ENCODE measurements at regions not wholly inside any gene's neighbourhood (a gene's known extent, or its start where the extent isn't known, plus 50 kb on each side); places are given as distances from the start of the nearest gene placed in this dataset.

GRCh38 chr2:234305846-234306245 lies 191.0 kb downstream of the ARL4C start:
- TF ChIP-seq, protein P1, sequence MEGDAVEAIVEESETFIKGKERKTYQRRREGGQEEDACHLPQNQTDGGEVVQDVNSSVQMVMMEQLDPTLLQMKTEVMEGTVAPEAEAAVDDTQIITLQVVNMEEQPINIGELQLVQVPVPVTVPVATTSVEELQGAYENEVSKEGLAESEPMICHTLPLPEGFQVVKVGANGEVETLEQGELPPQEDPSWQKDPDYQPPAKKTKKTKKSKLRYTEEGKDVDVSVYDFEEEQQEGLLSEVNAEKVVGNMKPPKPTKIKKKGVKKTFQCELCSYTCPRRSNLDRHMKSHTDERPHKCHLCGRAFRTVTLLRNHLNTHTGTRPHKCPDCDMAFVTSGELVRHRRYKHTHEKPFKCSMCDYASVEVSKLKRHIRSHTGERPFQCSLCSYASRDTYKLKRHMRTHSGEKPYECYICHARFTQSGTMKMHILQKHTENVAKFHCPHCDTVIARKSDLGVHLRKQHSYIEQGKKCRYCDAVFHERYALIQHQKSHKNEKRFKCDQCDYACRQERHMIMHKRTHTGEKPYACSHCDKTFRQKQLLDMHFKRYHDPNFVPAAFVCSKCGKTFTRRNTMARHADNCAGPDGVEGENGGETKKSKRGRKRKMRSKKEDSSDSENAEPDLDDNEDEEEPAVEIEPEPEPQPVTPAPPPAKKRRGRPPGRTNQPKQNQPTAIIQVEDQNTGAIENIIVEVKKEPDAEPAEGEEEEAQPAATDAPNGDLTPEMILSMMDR (IDR thresholded peaks at IDR 0.05): no peak
- no peak for TF ChIP-seq POLR2A (IDR thresholded peaks at IDR 0.05)
